SW480 (cell line): ENCODE measurements at regions not wholly inside any gene's neighbourhood (a gene's known extent, or its start where the extent isn't known, plus 50 kb on each side); places are given as distances from the start of the nearest gene placed in this dataset.

Source experiments
- DNase-seq: peaks from one replicate; pipeline ENCODE4 v3.0.0-alpha.2; 2016; ENCODE audit warnings: low spot score

GRCh38 chr2:41853427-41854191 lies 194.2 kb upstream of the PKDCC start:
- peak; percentile 36 for DNase-seq

- DNase-seq, result no peak
These were observed 193.6 kb upstream of the PKDCC start for GRCh38 chr2:41854227-41854626.

DNA sequence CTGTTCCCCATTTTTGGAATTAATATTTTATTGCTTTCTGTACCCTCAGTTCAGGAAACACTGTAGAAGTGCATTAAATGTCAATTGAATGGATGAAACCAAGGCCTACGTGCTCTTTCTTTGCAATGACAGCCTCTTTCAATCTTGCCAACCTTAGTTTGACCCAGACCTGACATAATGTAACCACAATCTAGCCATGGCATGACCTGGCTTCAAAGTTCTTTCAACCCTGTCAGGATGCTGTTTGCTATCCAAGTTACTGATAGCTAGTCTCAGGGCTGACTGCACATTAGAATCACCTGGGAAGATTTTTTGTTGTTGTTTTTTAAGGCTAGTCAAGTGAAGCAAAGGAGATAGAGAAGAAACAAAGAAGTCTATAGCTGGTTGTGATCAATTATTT lies 190.9 kb upstream of the PKDCC start:
- DNase-seq, result no peak

GRCh38 chr2:41859615-41860514 lies 188.0 kb upstream of the PKDCC start:
- no peak for DNase-seq

DNA sequence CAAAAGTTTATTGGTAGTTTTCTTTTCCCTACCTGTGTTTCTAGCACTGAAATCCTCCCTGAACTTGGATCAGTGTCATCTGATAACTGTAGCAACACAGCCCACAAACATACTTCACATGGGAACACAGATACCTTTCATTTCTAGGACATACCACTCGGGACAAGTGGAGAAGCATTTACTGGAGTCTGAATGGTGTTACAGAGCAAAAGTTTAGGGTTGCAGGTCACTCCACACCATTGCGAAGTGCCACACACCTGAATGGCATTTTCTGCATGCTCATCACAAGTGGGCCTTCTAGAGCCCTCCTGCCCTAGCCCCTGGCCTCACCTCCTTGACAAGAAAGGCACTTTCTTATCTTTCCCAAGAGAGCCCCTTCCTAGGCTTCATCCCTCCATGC lies 184.8 kb upstream of the PKDCC start:
- DNase-seq, result no peak

DNA sequence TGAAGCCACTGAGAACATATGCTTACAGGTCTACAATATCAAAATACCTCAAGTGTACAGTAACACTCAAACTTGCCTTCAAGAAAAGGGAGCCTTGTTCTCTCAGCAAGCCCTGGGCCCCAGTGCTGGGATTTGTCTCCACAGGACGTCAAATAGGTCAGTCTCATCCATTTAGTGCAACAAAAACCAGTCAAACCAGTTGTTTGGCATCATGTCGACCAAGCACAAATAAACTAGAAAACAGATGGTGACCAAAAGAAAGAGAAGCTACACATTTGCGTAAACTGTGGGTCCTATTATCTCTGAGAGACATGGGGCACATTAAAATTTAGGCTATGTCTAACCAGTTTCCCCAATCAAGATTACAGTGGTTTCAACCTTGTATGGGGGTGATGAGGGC lies 182.6 kb upstream of the PKDCC start:
- DNase-seq, result no peak

DNA sequence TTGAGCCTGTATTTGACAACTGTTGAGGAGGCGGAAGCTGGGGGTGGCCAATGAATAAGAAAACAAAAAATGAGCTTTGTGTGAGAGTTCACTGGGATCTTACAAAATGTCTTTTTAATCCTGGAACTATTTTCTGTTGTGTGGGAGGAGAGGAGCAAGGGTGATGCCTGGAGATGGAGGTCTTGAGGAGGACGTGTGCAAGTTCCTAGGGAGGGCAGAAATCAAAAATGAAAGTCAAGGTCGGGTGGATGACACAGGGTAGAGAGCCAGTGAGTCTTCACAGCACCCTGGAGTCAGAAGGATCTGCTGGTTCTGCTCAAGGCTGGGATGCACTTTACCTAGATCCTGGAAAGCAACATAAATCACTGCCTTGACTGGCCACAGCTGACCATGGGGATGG lies 180.3 kb upstream of the PKDCC start:
- no peak for DNase-seq

DNA sequence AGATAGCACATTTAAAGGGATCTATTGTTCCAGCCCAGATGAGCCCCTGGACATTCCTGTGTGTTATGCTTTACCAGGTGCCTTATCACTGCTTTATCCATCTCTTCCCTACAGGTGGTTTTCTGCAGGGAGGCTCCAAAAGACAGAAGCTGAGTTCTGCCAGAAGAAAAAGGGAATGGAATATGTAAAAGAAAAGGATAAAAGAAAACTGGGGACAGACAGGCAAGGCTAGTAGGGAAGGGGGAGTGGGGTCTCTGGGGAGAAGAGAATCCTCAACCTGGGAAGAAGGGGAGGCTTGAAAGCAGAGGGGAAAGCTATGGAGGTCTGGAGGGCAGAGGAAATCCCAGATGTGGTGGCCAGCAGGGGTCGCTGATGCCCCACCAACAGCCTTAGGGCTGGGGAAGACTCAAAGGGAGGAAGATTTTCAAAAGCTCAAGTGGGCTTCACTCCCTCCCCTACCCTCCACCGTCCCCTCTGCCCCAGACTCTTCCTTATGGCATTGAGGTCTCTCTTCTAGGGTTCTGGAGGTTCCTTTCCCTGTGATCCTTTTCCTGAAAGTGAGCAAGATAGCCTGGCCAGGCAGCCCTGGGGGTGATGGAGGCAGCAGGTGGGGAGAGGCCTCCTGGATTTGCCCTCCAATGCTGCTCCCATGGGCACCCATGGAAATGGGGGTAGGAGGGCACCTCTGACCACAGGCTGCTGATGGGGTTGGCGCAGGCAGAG lies 178.1 kb upstream of the PKDCC start:
- peak; percentile 47 for DNase-seq

DNA sequence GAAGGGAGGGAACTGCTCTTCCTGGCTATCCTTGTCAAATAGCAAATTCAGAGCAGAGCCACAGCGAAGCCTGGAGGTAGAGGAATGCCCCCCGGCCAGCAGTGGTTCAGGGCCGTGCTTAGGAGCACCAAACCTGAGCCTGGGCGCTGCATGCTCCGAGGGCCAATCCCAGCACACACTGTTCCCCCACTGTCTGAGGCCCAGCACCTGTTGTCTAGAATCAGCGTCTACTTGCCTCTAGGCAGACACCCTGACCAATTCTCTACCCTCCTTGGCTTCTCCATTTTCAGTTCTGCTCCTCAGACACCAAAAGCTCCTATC lies 177.6 kb upstream of the PKDCC start:
- no peak for DNase-seq

DNA sequence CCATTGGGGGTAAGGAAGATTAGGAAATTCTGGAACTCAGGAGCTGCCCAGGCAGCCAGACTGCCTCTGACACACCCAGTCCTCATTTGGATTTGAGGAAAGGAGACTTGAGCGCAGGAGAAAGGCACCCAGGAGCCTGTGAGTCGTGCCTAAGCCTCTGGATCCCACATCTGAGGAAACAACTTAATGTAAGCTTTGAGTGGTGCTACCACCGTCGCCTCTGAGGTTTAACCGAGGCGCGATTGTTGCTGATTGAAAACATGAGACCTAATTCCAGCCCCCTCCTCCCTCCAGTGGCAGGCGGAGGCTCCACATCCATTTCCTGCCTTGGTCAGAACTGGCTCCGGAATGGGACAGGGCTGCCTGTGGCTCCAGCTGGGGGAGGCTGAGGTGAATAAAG lies 176.7 kb upstream of the PKDCC start:
- no peak for DNase-seq

DNA sequence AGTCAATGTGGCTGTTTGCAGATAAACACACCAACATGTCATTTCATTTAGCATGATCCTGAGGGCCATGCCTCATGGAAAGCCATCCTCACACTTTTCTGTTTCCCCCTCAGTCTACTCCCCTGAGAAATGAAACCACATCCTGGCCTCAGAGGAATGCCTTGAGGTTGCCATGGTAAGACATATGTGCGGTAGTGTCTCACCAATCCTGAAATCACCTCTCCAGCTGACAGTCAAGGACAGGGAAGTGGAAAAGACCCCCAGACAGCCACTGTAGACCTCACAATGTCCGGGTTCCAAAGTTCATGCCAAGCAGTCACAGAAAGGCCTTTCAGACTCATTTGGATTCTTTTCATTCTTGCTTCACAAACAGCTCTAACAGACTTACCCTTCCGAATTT lies 175.2 kb upstream of the PKDCC start:
- no peak for DNase-seq

GRCh38 chr2:41873102-41874031 lies 174.5 kb upstream of the PKDCC start:
- no peak for DNase-seq

DNA sequence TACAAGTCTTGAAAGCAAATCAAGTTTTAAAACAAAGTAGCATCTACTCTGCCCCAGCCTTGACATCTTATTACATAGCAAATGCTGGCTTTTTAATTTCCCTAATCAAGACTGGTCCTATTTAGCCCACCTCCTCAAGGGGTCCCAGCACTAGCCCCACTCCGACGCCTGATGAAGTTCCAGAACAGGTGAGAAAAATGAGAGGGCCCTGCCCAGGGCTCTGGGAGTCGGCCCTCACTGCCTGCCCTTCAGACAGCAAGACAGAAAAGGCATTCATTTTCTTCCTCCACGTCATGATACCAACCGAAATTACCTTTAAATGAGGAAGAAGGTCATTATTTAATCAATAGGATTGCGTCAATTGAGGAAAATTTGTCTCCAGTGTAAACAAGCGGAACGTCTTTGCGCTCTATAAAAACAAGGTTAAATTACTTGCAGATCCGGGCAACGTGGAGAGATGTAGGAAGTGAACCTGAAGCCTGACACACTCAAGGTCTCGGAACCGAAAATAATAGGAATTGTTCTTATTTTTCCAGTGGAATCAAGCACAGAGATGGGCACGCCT lies 170.6 kb upstream of the PKDCC start:
- no peak for DNase-seq

DNA sequence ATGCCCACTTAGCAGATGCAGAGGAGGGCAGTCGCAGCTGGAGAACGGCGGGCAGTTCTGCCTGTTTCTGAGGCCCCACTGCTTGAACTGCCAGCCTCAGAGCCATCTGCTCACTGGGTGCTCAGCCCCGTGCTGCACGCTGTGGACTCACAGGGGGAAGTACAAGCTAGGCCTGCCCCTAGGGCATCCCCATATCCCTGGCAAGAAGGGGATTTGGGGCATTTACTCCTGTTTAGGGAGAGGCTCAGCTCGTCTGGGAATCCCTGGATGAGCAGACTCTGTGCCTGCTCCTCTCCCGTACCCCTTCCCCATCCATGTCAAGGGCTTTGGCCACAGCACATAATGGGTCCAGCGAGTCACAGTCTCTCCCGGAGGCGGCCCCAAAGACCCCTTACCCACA lies 169.8 kb upstream of the PKDCC start:
- no peak for DNase-seq

DNA sequence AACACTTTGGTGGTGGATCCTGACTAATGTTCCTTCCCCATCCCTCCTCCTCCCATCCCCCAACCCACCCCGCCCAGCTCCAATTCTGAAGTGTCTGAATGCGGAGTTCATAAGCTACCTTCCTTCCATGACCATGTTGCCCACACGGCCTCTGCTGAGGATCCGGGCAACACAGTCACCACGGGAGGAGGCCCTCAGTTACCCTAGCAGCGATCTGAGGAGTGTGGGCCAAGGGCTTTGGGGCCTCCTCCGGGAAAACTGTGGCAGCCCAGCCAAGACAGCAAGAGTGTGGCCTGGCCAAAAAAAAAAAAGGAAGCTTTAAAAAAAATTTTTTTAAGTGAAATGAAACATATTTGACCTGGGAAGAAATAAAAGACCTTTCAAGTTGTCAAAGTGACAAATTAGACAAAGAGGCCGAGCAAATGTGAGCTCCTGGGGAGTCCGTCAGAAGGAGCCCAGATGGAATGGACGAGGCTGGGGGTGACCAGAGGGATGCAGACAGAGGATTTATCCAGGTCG lies 169.0 kb upstream of the PKDCC start:
- no peak for DNase-seq

DNA sequence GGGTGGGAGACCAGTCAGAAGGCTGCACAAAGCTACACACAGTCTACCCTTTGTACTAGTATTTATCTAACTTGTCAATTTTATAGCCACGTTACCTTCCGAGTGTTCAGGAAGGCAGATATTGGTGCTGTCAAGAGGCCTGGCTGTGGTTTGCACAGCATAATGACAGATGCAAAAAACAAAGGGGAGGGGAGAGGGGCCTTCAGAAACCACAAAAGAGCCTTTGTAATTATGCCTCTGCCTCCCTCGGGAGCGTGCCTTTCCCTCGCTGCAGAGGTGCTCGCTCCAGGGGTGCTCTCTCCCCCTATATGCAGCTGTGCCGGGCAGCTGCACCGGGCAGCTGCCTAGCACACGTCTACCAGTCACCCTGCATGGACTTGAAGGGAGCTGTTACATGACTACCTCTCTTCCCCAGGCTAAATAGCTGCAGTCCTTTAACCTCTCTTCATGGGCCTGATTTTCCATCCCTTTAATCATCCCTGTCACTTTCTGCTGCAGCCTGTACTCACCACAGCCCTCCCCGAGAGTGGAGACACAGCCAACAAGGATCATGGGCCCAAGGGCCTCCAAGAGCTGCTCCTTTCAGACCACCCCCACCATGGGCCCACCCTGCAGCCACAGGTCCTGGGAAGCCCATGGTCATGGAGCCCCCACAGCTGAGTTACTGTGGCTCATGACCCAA lies 168.4 kb upstream of the PKDCC start:
- peak; percentile 40 for DNase-seq

GRCh38 chr2:41880561-41881243 lies 167.1 kb upstream of the PKDCC start:
- no peak for DNase-seq

GRCh38 chr2:41881249-41881648 lies 166.6 kb upstream of the PKDCC start:
- no peak for DNase-seq

- DNase-seq, result no peak
These were observed 163.1 kb upstream of the PKDCC start for GRCh38 chr2:41884718-41885117.

DNA sequence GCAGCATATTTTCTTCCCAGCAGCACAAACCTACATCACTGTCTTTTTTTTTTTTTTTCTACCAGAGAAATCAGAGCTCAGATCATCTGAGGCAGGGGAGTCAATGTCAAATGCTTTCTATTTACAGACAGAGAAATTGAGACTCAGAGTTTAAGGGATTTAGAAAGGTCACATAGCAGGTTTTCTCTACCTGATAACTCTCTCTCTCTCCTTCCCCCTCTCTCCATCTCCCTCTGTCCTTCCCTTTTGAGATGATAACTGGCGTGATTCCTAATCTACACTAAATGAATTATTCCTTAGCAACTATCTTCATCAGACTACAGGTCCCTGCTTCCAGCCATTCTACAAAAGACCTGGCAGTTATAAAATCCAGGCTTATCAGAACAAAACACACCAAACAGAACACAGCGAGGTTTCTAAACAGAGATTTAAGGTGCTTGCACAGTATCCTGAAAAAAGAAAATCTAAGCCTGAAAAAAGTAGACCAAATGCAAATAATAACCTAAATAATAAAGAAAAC lies 161.6 kb upstream of the PKDCC start:
- DNase-seq, result no peak
